Astrocyte (in vitro differentiated cells and primary cell): ENCODE measurements at regions not wholly inside any gene's neighbourhood (a gene's known extent, or its start where the extent isn't known, plus 50 kb on each side); places are given as distances from the start of the nearest gene placed in this dataset.

Experiments used
- CTCF ChIP-seq: IDR thresholded peaks from 2 replicates; pipeline ENCODE4 v1.5.1; 2011; ENCODE audit warnings: low read depth, mild to moderate bottlenecking, inconsistent platforms, low read length, moderate library complexity; ENCODE audit not compliant: insufficient read depth
- EZH2 ChIP-seq: IDR thresholded peaks from 2 replicates; pipeline ENCODE4 v1.6.1; 2012; ENCODE audit warnings: mild to moderate bottlenecking, low read length, inconsistent platforms; ENCODE audit not compliant: insufficient read depth

- TF ChIP-seq EZH2: no peak
- no peak for TF ChIP-seq CTCF
These were observed 114.0 kb upstream of the PLCL2 start for GRCh38 chr3:16770792-16771191.
